ENCODE measurements at regions not wholly inside any gene's neighbourhood (a gene's known extent, or its start where the extent isn't known, plus 50 kb on each side); places are given as distances from the start of the nearest gene placed in this dataset.

DNA sequence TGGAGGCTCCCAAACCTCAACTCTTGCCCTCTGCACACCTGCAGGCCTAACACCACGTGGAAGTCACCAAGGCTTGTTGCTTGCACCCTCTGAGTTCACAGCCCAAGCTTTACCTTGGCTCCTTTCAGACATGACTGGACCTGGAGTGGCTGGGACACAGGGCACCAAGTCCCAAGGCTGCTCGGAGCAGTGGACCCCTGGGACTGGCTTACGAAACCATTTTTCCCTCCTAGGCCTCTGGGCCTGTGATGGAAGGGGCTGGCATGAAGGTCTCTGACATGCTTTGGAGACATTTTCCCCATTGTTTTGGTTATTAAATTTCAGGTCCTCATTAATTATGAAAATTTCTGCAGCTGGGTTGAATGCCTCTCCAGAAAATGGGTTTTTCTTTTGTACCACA is 994.4 kb upstream of the NUDT12 start:
- TF ChIP-seq GATA3 (IDR thresholded peaks at IDR 0.05; ENCODE audit: low read depth, low read length): no peak
- no peak for TF ChIP-seq GATA2 (IDR thresholded peaks at IDR 0.05; ENCODE audit: low read depth, low read length)
